GM21528 (cell line): ENCODE measurements at regions not wholly inside any gene's neighbourhood (a gene's known extent, or its start where the extent isn't known, plus 50 kb on each side); places are given as distances from the start of the nearest gene placed in this dataset.

Experiments used
- ATAC-seq: cut with Tn5 transposase; IDR thresholded peaks from one replicate; pipeline ENCODE4 v1.9.1; 2021; ENCODE audit warnings: mild to moderate bottlenecking, moderate library complexity; ENCODE audit not compliant: unreplicated experiment, low FRiP score

DNA sequence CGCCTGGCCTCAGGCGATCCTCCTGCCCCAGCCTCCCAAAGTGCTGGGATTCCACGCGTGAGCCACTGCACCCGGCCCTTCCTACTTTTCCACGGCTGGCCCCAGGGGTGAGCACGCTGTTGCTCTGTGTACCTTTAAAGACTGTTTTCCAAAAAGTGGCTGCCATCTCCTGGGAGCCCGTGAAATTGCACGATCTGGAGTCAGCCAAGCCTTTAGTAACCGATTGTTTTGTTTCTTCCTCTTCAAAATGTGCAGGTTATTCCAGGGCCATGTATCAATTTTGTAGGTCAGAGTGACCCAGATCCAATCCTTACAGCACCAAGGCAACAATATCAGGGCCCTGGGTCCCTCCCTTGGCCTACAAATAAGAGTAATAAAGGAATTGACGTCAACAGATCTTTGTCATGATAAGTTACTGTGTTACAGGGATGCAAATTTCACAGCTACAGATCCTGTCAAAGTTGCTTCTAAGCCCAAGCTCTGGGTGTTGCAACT lies 135.6 kb upstream of the ZNF236 start:
- ATAC-seq = peak; percentile 56

DNA sequence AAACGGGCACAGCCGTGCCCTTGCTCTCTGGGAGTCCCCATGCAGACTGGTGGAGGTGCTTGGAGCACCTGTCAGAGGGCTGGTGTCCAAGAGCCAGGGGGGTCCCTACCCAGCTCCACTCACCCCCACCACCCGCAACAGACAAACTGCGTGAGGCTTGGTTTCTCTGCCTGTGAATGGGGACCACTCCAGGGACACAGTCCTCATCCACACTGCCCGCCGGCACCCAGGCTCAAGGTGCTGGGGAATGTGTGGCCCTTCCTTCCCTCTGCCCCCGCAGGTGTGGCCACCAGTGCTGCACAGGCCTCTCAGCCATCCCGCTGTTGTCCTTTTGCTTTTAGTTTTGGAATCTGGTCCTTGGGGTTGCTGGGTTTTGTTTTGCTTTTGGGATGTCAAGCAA lies 136.5 kb upstream of the ZNF236 start:
- ATAC-seq = no peak

DNA sequence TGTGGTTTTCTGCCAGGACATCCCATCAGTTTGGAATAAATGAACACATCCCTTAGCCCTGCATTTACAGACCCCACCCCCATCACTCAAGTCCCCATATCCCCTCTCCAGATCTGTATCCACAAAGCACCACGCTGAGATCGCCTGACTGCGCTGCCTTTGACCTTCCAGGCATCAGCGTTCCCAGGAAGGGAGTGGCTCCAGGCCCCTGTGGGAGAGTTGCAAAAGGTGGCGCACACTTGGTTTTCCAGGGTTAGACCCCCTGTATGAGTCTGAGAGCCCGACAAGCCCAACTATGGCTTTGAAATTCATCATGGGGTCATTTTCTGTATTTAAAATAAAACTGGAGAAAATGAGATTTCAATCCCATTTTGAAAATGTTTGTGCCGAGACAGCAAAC lies 137.0 kb upstream of the ZNF236 start:
- no peak for ATAC-seq

DNA sequence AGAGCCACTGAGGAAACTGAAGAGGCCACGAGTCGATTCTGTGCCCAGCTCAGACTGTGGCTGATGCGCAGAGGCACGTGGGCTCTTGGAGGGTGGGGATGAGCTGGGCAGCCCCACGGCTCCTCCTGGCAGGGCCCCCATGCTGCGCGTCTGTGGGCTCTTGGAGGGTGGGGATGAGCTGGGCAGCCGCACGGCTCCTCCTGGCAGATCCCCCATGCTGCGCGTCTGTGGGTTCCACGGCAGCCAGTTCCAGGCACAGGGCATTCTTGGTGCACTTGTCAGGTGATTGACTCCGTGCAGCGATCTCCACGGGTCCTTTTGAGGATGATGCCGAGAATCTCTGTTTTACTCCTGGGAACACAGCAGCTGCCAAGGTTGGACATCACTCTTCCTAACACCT lies 138.1 kb upstream of the ZNF236 start:
- ATAC-seq = no peak

GRCh38 chr18:76679945-76680344 lies 142.4 kb upstream of the ZNF236 start:
- no peak for ATAC-seq

DNA sequence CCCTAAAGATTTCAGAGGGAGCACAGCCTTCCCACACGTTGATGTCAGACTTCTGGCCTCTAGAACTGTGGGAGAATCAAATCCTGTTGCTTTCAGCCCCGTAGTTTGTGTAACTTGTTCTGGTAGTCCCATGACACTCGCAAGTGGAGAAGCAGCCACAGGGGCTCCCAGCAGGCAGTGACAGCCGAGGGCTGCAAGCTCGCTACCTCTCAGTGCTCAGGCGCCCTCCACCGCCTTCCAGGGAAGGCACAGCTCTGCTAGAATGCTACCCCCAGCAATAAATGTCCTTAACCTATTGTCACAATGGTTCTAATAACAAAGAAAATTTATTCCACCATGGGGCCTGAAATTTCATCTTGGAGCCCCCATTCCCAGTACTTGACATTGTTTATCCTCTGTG lies 143.1 kb upstream of the ZNF236 start:
- no peak for ATAC-seq

- ATAC-seq = no peak
These were observed 144.1 kb upstream of the ZNF236 start for GRCh38 chr18:76678248-76678647.

GRCh38 chr18:76674596-76674995 lies 147.8 kb upstream of the ZNF236 start:
- no peak for ATAC-seq

DNA sequence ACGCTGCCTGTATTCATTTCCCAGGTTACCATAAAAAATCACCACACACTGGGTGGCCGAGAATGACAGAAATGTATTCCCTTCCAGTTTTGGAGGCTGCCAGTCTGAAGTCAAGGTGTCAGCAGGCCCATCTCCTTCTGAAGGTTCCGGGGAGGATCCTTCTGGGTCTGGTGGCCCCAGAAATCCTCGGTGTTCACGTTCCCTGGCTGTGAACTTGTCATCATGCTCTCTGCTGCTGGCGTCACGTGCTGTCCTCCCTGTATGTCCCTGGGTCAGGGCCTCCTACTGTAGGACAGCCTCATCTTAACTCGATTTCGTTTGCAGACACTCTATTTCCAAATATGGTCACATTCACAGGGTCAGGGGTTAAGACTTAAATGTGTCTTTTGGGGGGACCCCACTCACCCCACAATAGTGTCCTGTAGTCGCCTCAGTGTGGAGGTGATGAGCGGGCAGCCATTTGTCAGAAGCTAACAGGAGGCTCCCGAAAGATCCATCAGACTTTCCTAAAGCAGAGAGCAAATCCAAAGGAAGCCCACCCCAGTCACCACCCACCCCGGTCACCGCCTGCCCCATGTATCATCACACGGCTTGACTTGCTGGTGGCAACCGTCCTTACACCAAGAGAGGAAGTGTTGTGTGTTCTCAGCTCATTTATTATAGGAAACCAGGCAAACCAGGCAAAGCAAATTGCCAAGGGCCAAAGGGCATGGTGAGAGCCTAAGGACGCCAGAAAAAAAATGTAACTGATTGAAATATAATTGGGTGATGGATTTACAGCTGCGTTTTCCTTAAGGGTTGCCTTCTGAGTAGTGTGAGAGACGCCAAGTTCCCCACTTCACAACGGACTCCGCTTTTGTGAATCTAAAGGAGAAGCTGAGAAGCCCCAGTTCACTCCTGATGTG lies 148.8 kb upstream of the ZNF236 start:
- no peak for ATAC-seq

DNA sequence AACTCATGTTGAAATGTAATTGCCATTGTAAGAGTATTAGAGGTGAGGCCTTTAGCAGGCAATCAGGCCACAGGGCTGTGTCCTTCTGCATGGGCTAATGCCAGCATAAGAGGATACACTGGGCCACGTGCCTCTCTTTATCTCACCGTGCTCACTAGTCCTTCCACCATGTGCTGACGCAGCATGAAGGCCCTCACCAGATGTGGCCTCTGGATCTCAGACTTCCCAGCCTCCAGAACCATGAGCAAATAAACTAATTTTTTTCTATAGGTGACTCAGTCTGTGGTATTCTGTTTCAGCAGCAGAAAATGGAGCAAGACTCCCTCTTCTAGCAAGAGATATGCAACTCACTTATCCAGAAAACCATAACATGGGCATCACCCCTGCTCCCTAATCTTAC lies 149.7 kb upstream of the ZNF236 start:
- no peak for ATAC-seq

GRCh38 chr18:76670564-76671288 lies 151.6 kb upstream of the ZNF236 start:
- ATAC-seq = no peak

DNA sequence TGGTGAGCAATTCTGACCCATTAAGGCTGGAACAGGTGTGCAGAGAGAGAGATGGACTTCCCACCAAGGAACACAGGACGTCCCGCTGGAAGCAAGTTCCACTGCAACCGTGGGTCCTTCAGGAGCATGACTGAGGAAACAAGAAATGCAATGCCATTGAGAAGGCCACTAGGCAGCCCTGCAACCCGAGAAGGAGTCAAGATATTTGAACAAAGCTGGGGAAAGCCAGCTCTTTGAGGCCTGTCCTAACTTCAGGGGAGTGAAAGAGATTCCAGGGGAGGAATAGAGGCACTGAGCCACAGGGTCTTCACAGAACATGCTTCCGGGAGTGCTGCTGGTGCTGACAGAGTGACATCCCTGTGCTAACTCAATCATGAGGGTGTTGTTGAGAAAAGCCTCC lies 153.8 kb upstream of the ZNF236 start:
- no peak for ATAC-seq

- no peak for ATAC-seq
These were observed 154.2 kb upstream of the ZNF236 start for GRCh38 chr18:76668119-76668518.

DNA sequence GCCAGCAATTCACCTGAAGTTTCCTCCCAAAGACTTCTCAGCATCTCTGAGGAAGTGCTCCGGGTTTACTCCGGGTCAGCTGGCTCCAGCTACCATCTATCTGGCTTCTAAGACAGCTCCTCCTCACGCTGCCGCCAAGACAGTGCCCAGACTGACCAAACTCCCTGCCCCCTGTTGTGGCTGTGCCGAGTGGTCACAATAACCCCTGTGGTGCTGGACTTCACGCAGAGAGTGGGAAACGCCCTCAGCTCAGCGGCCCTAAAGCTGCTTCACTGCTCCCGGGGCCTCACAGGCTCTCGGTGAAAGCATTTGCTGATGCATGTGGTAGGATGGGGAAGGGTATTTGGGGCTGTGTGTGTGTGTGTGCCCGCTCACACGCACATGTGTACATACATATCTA lies 154.8 kb upstream of the ZNF236 start:
- no peak for ATAC-seq

GRCh38 chr18:76662626-76663025 lies 159.7 kb upstream of the ZNF236 start:
- ATAC-seq = no peak

DNA sequence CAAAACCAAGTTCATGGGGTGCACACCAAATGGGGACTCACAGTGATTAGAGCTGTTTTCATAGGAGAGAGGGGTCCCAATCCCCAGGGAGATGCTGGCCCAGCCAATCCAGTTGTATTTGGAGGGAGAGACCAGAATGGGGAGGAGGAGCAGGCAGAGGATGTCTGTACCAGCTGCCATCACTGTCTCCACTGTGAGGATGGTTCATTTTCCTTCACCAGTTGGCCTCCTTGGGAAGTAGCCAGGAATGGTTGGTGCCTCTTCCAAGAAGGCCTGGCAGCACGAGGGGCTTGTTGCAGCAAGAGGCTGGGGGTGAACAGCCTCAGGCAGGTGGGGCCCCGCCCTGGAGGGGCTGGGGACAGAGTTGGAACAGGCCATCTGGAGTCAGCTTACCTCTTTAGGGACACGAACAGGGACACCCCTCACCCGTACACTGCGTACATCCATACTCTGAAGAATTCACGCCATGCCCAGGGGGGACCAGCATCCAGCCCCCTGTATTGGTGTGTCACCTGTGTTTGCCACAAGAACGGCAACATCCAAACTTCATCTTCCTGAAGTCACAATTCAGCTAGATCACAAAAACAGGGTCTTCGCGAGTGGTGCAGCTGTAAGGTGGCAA lies 161.7 kb upstream of the ZNF236 start:
- ATAC-seq = no peak

- ATAC-seq = no peak
These were observed 163.6 kb upstream of the ZNF516 start for GRCh38 chr18:76658627-76659026.

- no peak for ATAC-seq
These were observed 162.9 kb upstream of the ZNF516 start for GRCh38 chr18:76657911-76658470.

DNA sequence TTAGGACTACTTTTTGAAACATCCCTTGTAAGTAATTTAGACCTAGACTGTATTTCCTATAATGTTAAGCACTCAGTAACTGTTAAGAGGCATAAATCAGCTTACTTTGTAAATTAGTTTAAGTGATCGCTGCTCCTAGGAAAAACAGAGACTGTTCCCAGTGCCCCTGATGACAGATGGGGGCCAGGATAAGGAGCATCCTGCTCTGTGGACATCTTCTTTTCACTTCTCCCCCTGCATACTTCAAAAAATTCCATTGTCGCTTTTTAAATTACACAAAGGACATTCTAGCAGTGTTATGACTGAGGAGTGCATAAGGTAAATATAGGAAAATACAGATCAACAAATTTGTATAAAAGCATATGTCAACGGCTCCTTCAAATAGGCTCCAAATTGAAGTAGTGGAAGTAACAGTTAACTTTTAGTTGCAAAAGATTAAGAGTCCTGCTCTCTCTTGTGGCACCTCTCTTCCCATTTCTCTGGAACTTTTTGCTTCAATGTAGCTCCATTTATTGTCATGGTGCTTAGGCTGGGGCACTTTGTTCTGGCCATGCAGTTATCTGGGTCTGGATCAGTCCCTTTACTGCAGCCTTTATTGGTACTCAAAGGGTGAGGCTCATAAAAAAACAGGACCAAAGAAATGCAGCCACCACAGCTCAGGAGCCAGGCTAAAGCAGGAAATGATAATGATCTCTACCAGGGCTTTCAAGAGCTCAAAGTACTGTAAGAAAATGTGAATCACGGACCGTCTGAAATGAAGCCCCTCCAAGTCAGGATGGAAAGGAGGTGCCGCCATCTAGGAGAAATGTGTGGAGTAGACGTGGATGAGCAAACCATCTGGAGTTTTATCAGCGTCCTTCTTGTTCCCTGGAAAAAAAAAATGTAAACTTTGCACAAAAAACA lies 162.1 kb upstream of the ZNF516 start:
- ATAC-seq = no peak

DNA sequence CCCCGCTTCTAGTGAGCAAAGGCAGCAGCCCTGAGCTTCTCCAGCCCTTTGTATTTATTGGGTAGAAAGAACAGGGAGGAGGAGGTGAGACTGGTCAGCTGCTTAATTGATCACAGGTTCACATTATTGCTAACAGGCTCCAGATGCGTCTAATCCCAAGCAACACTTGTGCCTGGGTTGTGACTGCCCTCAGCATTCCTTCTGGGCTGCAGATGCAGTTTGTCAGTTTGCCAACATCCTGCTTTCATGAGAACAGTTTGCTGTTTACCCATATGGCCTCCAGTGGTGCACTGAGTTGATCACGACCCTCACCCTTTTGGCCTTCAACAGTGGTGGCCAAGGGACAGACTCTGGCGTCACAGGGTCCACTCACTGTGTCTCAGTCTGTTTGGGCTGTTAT lies 159.5 kb upstream of the ZNF516 start:
- ATAC-seq = no peak
